Osteoblast (primary cell): ENCODE measurements at regions not wholly inside any gene's neighbourhood (a gene's known extent, or its start where the extent isn't known, plus 50 kb on each side); places are given as distances from the start of the nearest gene placed in this dataset.

Experiments
- DNase-seq: peaks from one replicate; pipeline ENCODE4 v3.0.0; 2011; ENCODE audit warnings: low spot score, mixed read lengths; ENCODE audit not compliant: insufficient read length; ENCODE audit errors: missing footprints
- H2AFZ ChIP-seq: 2 replicates; pipeline ENCODE4 v1.6.0; 2011; ENCODE audit warnings: mild to moderate bottlenecking, low read length
- H3K27ac ChIP-seq: 2 replicates; pipeline ENCODE4 v1.5.1; 2011; ENCODE audit warnings: mild to moderate bottlenecking, low read depth, low read length, moderate library complexity
- H3K27me3 ChIP-seq: 2 replicates; pipeline ENCODE4 v1.6.0; 2012; ENCODE audit warnings: mild to moderate bottlenecking, control low read depth, inconsistent platforms, low read length, moderate library complexity; ENCODE audit not compliant: insufficient read depth
- H3K36me3 ChIP-seq: 2 replicates; pipeline ENCODE4 v1.5.1; 2011; ENCODE audit warnings: mild to moderate bottlenecking, low read length, control low read depth, moderate library complexity; ENCODE audit not compliant: insufficient read depth
- H3K4me1 ChIP-seq: 2 replicates; pipeline ENCODE4 v1.5.1; 2011; ENCODE audit warnings: mild to moderate bottlenecking, low read length, control low read depth, moderate library complexity; ENCODE audit not compliant: insufficient read depth
- H3K4me2 ChIP-seq: 2 replicates; pipeline ENCODE4 v1.6.0; 2011; ENCODE audit warnings: mild to moderate bottlenecking, low read length; ENCODE audit not compliant: insufficient read depth
- H3K4me3 ChIP-seq: fragments of 200-600 bp; sonication (generic); 3 replicates; pipeline ENCODE4 v1.5.1; 2012; ENCODE audit warnings: mild to moderate bottlenecking, low read length, inconsistent platforms; ENCODE audit not compliant: insufficient read depth
- H3K79me2 ChIP-seq: 2 replicates; pipeline ENCODE4 v1.6.0; 2012; ENCODE audit warnings: mild to moderate bottlenecking, low read length, control low read depth, inconsistent platforms; ENCODE audit not compliant: insufficient read depth
- H3K9me3 ChIP-seq: 2 replicates; pipeline ENCODE4 v1.5.1; 2011; ENCODE audit warnings: low read depth, low read length, control low read depth
- H4K20me1 ChIP-seq: 2 replicates; pipeline ENCODE4 v1.6.0; 2012; ENCODE audit warnings: mild to moderate bottlenecking, low read length, control low read depth; ENCODE audit not compliant: insufficient read depth
- TF ChIP-seq, protein P1 (sequence below): IDR thresholded peaks from 2 replicates; pipeline ENCODE4 v1.5.1; 2011; ENCODE audit warnings: mild to moderate bottlenecking, low read depth, low read length, moderate library complexity; ENCODE audit errors: extremely low read depth

DNA sequence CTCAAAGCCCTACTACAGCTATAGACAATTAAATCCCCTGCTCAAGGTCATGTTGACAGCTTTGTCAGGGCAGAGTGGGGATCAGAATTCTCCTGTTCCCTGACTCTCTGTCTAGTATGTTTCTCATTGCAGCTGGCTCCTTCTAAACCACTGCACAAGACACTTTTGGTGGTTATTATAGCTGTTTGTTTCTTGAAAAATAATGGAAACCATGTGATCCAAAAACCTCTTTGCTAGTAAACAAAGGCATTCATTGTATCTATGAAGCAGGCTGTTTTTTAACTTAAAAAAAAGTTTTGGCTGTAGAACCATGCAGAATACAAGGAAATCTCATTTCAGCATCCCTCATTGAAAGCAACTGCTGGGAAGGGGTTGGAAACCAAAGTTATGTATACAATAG, 352.5 kb upstream of the EPHA4 start:
- Histone ChIP-seq H4K20me1 (no peaks in the 10 kb centered on the region), H3K79me2 (no peaks in the 10 kb centered on the region), H3K9me3 (no peaks in the 10 kb centered on the region), H2AFZ (no peak overlapping the region), H3K27ac (no peak overlapping the region), H3K4me2 (no peak overlapping the region), H3K4me1 (no peaks in the 10 kb centered on the region), H3K4me3 (no peak overlapping the region), H3K27me3 (no peaks in the 10 kb centered on the region), H3K36me3 (no peaks in the 10 kb centered on the region)
- TF ChIP-seq, protein P1, sequence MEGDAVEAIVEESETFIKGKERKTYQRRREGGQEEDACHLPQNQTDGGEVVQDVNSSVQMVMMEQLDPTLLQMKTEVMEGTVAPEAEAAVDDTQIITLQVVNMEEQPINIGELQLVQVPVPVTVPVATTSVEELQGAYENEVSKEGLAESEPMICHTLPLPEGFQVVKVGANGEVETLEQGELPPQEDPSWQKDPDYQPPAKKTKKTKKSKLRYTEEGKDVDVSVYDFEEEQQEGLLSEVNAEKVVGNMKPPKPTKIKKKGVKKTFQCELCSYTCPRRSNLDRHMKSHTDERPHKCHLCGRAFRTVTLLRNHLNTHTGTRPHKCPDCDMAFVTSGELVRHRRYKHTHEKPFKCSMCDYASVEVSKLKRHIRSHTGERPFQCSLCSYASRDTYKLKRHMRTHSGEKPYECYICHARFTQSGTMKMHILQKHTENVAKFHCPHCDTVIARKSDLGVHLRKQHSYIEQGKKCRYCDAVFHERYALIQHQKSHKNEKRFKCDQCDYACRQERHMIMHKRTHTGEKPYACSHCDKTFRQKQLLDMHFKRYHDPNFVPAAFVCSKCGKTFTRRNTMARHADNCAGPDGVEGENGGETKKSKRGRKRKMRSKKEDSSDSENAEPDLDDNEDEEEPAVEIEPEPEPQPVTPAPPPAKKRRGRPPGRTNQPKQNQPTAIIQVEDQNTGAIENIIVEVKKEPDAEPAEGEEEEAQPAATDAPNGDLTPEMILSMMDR: no peak
- DNase-seq: no peak

DNA sequence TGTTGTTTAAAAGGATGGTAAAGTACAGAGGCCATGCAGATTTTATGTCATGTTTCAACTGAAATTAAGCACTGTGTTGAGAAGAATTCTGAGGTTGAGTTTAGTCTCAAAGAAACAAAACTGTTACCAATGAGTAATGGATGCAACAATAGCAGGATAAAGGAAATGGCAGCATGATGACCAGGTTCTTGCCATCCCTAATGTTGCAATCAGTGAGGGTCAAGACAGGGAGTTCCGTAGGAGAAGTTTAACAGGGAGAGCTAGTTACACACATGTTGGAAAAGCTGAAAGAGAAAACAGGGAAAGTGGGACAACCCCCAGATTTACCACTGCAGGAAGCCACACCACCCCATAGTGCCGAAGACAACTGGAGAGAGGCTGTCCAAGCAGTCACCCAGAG, 343.8 kb upstream of the EPHA4 start:
- Histone ChIP-seq H3K4me3 (no peak overlapping the region), H3K4me2 (no peak overlapping the region), H3K27ac (no peak overlapping the region), H3K9me3 (no peaks in the 10 kb centered on the region), H3K4me1 (no peaks in the 10 kb centered on the region), H3K27me3 (no peaks in the 10 kb centered on the region), H3K36me3 (no peaks in the 10 kb centered on the region), H2AFZ (no peak overlapping the region), H3K79me2 (no peaks in the 10 kb centered on the region), H4K20me1 (no peaks in the 10 kb centered on the region)
- no peak for DNase-seq
- TF ChIP-seq, protein P1: no peak

GRCh38 chr2:221914334-221914880, 342.3 kb upstream of the EPHA4 start:
- Histone ChIP-seq H2AFZ (no peak overlapping the region), H3K27ac (no peak overlapping the region), H4K20me1 (no peaks in the 10 kb centered on the region), H3K79me2 (no peaks in the 10 kb centered on the region), H3K4me2 (no peak overlapping the region), H3K27me3 (no peaks in the 10 kb centered on the region), H3K36me3 (no peaks in the 10 kb centered on the region), H3K4me1 (no peaks in the 10 kb centered on the region), H3K4me3 (no peak overlapping the region), H3K9me3 (no peaks in the 10 kb centered on the region)
- TF ChIP-seq, protein P1: no peak
- DNase-seq: no peak

- no peaks in the 10 kb centered on the region for H3K27me3 ChIP-seq
- H3K4me3 ChIP-seq: no peak overlapping the region
- no peaks in the 10 kb centered on the region for H4K20me1 ChIP-seq
- TF ChIP-seq, protein P1: no peak
- H3K4me1 ChIP-seq: no peaks in the 10 kb centered on the region
- H3K36me3 ChIP-seq: no peaks in the 10 kb centered on the region
- H3K9me3 ChIP-seq: no peaks in the 10 kb centered on the region
- H3K79me2 ChIP-seq: no peaks in the 10 kb centered on the region
- DNase-seq: no peak
- H3K4me2 ChIP-seq: no peak overlapping the region
- H2AFZ ChIP-seq: no peak overlapping the region
- H3K27ac ChIP-seq: no peak overlapping the region
These were observed 339.8 kb upstream of the EPHA4 start for GRCh38 chr2:221911890-221912289.
